Stimulated activated CD8-positive, alpha-beta memory T cell treated with anti-CD3 and anti-CD28 coated beads, Interleukin-4, amount 100 ng/mL, for 48 hours (primary cell): ENCODE measurements at regions not wholly inside any gene's neighbourhood (a gene's known extent, or its start where the extent isn't known, plus 50 kb on each side); places are given as distances from the start of the nearest gene placed in this dataset.
"Not testable (repeated sequence)": the region's sequence is repeated elsewhere in the genome, so short reads cannot be mapped to it uniquely, and the experiment has no call there.

Experiments
- DNase-seq: peaks from one replicate; pipeline ENCODE4 v3.0.0-alpha.2; 2020

GRCh38 chr6:8619408-8619807 is 184.1 kb upstream of the SLC35B3 start:
- not testable (repeated sequence) for DNase-seq

- no peak for DNase-seq
Measured at GRCh38 chr6:8608737-8609136, 173.4 kb upstream of the SLC35B3 start.

GRCh38 chr6:8589941-8590729 is 154.8 kb upstream of the SLC35B3 start:
- DNase-seq, result no peak

- no peak for DNase-seq
Measured at GRCh38 chr6:8588176-8588575, 152.8 kb upstream of the SLC35B3 start.

GRCh38 chr6:8583291-8583690 is 147.9 kb upstream of the SLC35B3 start:
- DNase-seq, result no peak

GRCh38 chr6:8579372-8579771 is 144.0 kb upstream of the SLC35B3 start:
- DNase-seq, result no peak

- DNase-seq, result no peak
Measured at GRCh38 chr6:8578006-8578405, 142.7 kb upstream of the SLC35B3 start.

- no peak for DNase-seq
Measured at GRCh38 chr6:8574749-8575468, 139.6 kb upstream of the SLC35B3 start.

- DNase-seq, result no peak
Measured at GRCh38 chr6:8574311-8574710, 139.0 kb upstream of the SLC35B3 start.

- no peak for DNase-seq
Measured at GRCh38 chr6:8570256-8570920, 135.0 kb upstream of the SLC35B3 start.

- no peak for DNase-seq
Measured at GRCh38 chr6:8562125-8562524, 126.8 kb upstream of the SLC35B3 start.

GRCh38 chr6:8558953-8559352 is 123.6 kb upstream of the SLC35B3 start:
- DNase-seq, result no peak

GRCh38 chr6:8557014-8557748 is 121.8 kb upstream of the SLC35B3 start:
- no peak for DNase-seq

GRCh38 chr6:8556370-8557013 is 121.1 kb upstream of the SLC35B3 start:
- DNase-seq, result no peak

GRCh38 chr6:8551993-8552392 is 116.6 kb upstream of the SLC35B3 start:
- DNase-seq, result no peak

- DNase-seq, result no peak
Measured at GRCh38 chr6:8551386-8551785, 116.0 kb upstream of the SLC35B3 start.

- no peak for DNase-seq
Measured at GRCh38 chr6:8549074-8549790, 113.9 kb upstream of the SLC35B3 start.

- no peak for DNase-seq
Measured at GRCh38 chr6:8546496-8546895, 111.2 kb upstream of the SLC35B3 start.

GRCh38 chr6:8545336-8545735 is 110.0 kb upstream of the SLC35B3 start:
- no peak for DNase-seq

GRCh38 chr6:8543714-8544113 is 108.4 kb upstream of the SLC35B3 start:
- no peak for DNase-seq

GRCh38 chr6:8539453-8539852 is 104.1 kb upstream of the SLC35B3 start:
- no peak for DNase-seq

- DNase-seq, result no peak
Measured at GRCh38 chr6:8536122-8536521, 100.8 kb upstream of the SLC35B3 start.
